ENCODE measurements at regions not wholly inside any gene's neighbourhood (a gene's known extent, or its start where the extent isn't known, plus 50 kb on each side); places are given as distances from the start of the nearest gene placed in this dataset.

- peaks cover 5 to 15% (median 12%) of the 10 kb centered on the region in 11 experiments for H3K9me3 ChIP-seq (replicated peaks in 1 of 11)
- no peak overlapping the region for H3K4me2 ChIP-seq
- TF ChIP-seq Cebpa-rat (IDR thresholded peaks at IDR 0.05), result no peak
- H3K4me1 ChIP-seq, result peaks cover 0 to 14% (median 0%) of the 10 kb centered on the region in 10 experiments; a peak in 2 of 20 replicates
- no peak overlapping the region for H3K4me3 ChIP-seq
- H3K27me3 ChIP-seq, result no peaks in the 10 kb centered on the region
- H3K27ac ChIP-seq, result no peak overlapping the region
- no peaks in the 10 kb centered on the region for H4K20me1 ChIP-seq
- H3K36me3 ChIP-seq, result no peaks in the 10 kb centered on the region
- H3K9ac ChIP-seq, result no peak overlapping the region
Observed at GRCh38 chr4:153034681-153035080, 98.6 kb downstream of the FHDC1 start.

- TF ChIP-seq Cebpa-rat (IDR thresholded peaks at IDR 0.05), result no peak
- Histone ChIP-seq H3K27me3 (no peaks in the 10 kb centered on the region), H3K4me2 (peak overlapping the region in 1 of 11 experiments; percentile 51; a peak in 3 of 22 replicates), H3K9ac (no peak overlapping the region), H3K9me3 (replicated peaks in 1 of 11) (peaks cover 0 to 21% (median 9%) of the 10 kb centered on the region in 11 experiments; a peak in 16 of 22 replicates), H3K36me3 (no peaks in the 10 kb centered on the region), H3K4me3 (no peak overlapping the region), H3K4me1 (peaks cover 0 to 14% (median 0%) of the 10 kb centered on the region in 10 experiments; a peak in 2 of 20 replicates), H4K20me1 (no peaks in the 10 kb centered on the region), H3K27ac (no peak overlapping the region)
Observed at GRCh38 chr4:153036931-153037482, 100.9 kb downstream of the FHDC1 start.

GRCh38 chr4:153038623-153039311 lies 102.6 kb downstream of the FHDC1 start:
- Histone ChIP-seq H3K9me3 (replicated peaks in 1 of 11) (peaks cover 0 to 21% (median 9%) of the 10 kb centered on the region in 11 experiments; a peak in 16 of 22 replicates), H3K9ac (no peak overlapping the region), H3K36me3 (no peaks in the 10 kb centered on the region), H4K20me1 (no peaks in the 10 kb centered on the region), H3K4me3 (no peak overlapping the region), H3K4me2 (no peak overlapping the region), H3K27ac (no peak overlapping the region), H3K27me3 (no peaks in the 10 kb centered on the region), H3K4me1 (peaks cover 0 to 14% (median 0%) of the 10 kb centered on the region in 10 experiments; a peak in 2 of 20 replicates)
- no peak for TF ChIP-seq Cebpa-rat (IDR thresholded peaks at IDR 0.05)

GRCh38 chr4:153039542-153040185 lies 103.5 kb downstream of the FHDC1 start:
- TF ChIP-seq Cebpa-rat (IDR thresholded peaks at IDR 0.05), result no peak
- no peak overlapping the region for H3K27ac ChIP-seq
- no peaks in the 10 kb centered on the region for H3K27me3 ChIP-seq
- H3K4me1 ChIP-seq, result peaks cover 0 to 14% (median 0%) of the 10 kb centered on the region in 10 experiments; a peak in 2 of 20 replicates
- no peak overlapping the region for H3K4me3 ChIP-seq
- H3K36me3 ChIP-seq, result no peaks in the 10 kb centered on the region
- peaks cover 0 to 21% (median 9%) of the 10 kb centered on the region in 11 experiments; a peak in 16 of 22 replicates for H3K9me3 ChIP-seq (replicated peaks in 1 of 11)
- no peak overlapping the region for H3K9ac ChIP-seq
- no peak overlapping the region for H3K4me2 ChIP-seq
- H4K20me1 ChIP-seq, result no peaks in the 10 kb centered on the region

- TF ChIP-seq Cebpa-rat (IDR thresholded peaks at IDR 0.05), result no peak
- no peaks in the 10 kb centered on the region for H3K36me3 ChIP-seq
- H3K9me3 ChIP-seq (replicated peaks in 1 of 11), result peaks cover 0 to 21% (median 9%) of the 10 kb centered on the region in 11 experiments; a peak in 16 of 22 replicates
- no peaks in the 10 kb centered on the region for H3K27me3 ChIP-seq
- no peak overlapping the region for H3K27ac ChIP-seq
- no peak overlapping the region for H3K9ac ChIP-seq
- peaks cover 0 to 22% (median 4%) of the 10 kb centered on the region in 10 experiments; a peak in 8 of 20 replicates for H3K4me1 ChIP-seq
- H3K4me3 ChIP-seq, result no peak overlapping the region
- H3K4me2 ChIP-seq, result no peak overlapping the region
- no peaks in the 10 kb centered on the region for H4K20me1 ChIP-seq
Observed at GRCh38 chr4:153040677-153041076, 104.6 kb downstream of the FHDC1 start.

GRCh38 chr4:153044036-153044435 lies 107.9 kb downstream of the FHDC1 start:
- Histone ChIP-seq H3K4me2 (no peak overlapping the region), H3K36me3 (no peaks in the 10 kb centered on the region), H3K4me1 (peaks cover 0 to 9% (median 4%) of the 10 kb centered on the region in 10 experiments; a peak in 8 of 20 replicates), H3K4me3 (no peak overlapping the region), H3K27ac (no peak overlapping the region), H3K27me3 (no peaks in the 10 kb centered on the region), H4K20me1 (no peaks in the 10 kb centered on the region), H3K9ac (no peak overlapping the region), H3K9me3 (replicated peaks in 1 of 11) (peaks cover 0 to 26% (median 13%) of the 10 kb centered on the region in 11 experiments; a peak in 16 of 22 replicates)
- no peak for TF ChIP-seq Cebpa-rat (IDR thresholded peaks at IDR 0.05)

- Histone ChIP-seq H3K36me3 (no peaks in the 10 kb centered on the region), H3K4me3 (no peak overlapping the region), H3K27me3 (no peaks in the 10 kb centered on the region), H3K4me1 (peaks cover 0 to 9% (median 4%) of the 10 kb centered on the region in 10 experiments; a peak in 8 of 20 replicates), H3K9me3 (replicated peaks in 1 of 11) (peaks cover 0 to 21% (median 9%) of the 10 kb centered on the region in 11 experiments; a peak in 16 of 22 replicates), H3K4me2 (peak overlapping the region in 5 of 11 experiments; percentile 5 to 51 (median 40); a peak in 11 of 22 replicates), H3K27ac (peak overlapping the region in 1 of 11 experiments; percentile 47; a peak in 3 of 22 replicates), H4K20me1 (no peaks in the 10 kb centered on the region), H3K9ac (no peak overlapping the region)
- no peak for TF ChIP-seq Cebpa-rat (IDR thresholded peaks at IDR 0.05)
Observed at GRCh38 chr4:153045111-153045982, 109.2 kb downstream of the FHDC1 start.

GRCh38 chr4:153058671-153059060 lies 122.5 kb downstream of the FHDC1 start:
- Histone ChIP-seq H3K9ac (no peak overlapping the region), H3K4me2 (no peak overlapping the region), H3K4me1 (no peaks in the 10 kb centered on the region), H3K27ac (no peak overlapping the region), H3K36me3 (no peaks in the 10 kb centered on the region), H3K27me3 (no peaks in the 10 kb centered on the region), H4K20me1 (no peaks in the 10 kb centered on the region), H3K4me3 (no peak overlapping the region), H3K9me3 (replicated peaks in 1 of 11) (no peaks in the 10 kb centered on the region; a peak in 1 of 22 replicates)
- no peak for TF ChIP-seq Cebpa-rat (IDR thresholded peaks at IDR 0.05)
